Spleen (tissue), 7 donors: ENCODE measurements at regions not wholly inside any gene's neighbourhood (a gene's known extent, or its start where the extent isn't known, plus 50 kb on each side); places are given as distances from the start of the nearest gene placed in this dataset.

Experiments used
- POLR2A ChIP-seq, 3 donors: fragments of 450-650 bp; IDR thresholded peaks; one replicate each; pipeline ENCODE4 v1.5.1; 2017; ENCODE audit warnings: antibody characterized with exemption in 3 of 3, mild to moderate bottlenecking in 1 of 3
- TF ChIP-seq, protein P1 (sequence below), 11 experiments: fragments of 200-600 bp in 7 of 11; fragments of 450-650 bp in 4 of 11; sonication (generic) in 4 of 11; IDR thresholded peaks in 8 of 11; conservative IDR thresholded peaks in 3 of 11; 1 replicate in 7 of 11; 2 replicates in 4 of 11; pipeline versions ENCODE4 v1.4.0 to v1.8.0; 2016 to 2021; ENCODE audit warnings: antibody characterized with exemption in 11 of 11, inconsistent platforms in 4 of 11, mild to moderate bottlenecking in 1 of 11
- donor health status: DM: no; HTN: no; CAD: no; lungs with moderate emphysema.
- donor health status: DM: no; HTN: no; CAD: no.
- donor health status: DM: no; HTN: no; CAD: no.

DNA sequence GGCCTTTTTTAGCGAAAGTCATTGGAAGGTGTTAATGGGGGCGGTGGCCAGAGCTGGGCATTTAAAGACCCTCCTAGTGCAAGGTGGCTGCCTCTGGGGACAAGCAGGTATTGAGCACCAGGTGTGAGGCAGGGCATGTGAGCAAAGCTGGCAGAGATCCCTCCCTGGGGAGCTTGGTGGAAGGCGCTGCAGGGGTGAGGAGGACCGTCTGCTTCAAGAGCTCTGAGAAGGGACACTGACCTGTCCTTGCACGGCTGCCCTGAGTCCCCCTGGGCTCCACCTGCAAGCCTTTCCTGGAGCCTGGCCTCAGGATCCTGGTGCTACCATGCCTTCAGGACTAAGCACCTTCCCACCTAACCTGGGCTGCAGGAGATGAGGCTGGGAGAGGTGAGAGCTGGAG is 127.0 kb upstream of the CIBAR2 start:
- TF ChIP-seq, protein P1, sequence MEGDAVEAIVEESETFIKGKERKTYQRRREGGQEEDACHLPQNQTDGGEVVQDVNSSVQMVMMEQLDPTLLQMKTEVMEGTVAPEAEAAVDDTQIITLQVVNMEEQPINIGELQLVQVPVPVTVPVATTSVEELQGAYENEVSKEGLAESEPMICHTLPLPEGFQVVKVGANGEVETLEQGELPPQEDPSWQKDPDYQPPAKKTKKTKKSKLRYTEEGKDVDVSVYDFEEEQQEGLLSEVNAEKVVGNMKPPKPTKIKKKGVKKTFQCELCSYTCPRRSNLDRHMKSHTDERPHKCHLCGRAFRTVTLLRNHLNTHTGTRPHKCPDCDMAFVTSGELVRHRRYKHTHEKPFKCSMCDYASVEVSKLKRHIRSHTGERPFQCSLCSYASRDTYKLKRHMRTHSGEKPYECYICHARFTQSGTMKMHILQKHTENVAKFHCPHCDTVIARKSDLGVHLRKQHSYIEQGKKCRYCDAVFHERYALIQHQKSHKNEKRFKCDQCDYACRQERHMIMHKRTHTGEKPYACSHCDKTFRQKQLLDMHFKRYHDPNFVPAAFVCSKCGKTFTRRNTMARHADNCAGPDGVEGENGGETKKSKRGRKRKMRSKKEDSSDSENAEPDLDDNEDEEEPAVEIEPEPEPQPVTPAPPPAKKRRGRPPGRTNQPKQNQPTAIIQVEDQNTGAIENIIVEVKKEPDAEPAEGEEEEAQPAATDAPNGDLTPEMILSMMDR (IDR thresholded peaks at IDR 0.05 in 8 of 11, conservative IDR thresholded peaks at IDR 0.05 in 3 of 11) = no peak
- no peak for TF ChIP-seq POLR2A (IDR thresholded peaks at IDR 0.05)
